WTC11 (cell line): ENCODE measurements at regions not wholly inside any gene's neighbourhood (a gene's known extent, or its start where the extent isn't known, plus 50 kb on each side); places are given as distances from the start of the nearest gene placed in this dataset.

Experiments
- ATAC-seq: fragments of 200-7000 bp; cut with Tn5 transposase; 2 replicates; pipeline ENCODE4 v1.10.0; 2021; ENCODE audit warnings: mild to moderate bottlenecking, moderate library complexity
- CTCF ChIA-PET: fragments of 300-600 bp; sonication (Branson Sonifier 250); formaldehyde crosslinking; loops from one replicate; lab custom pipeline; 2021; ENCODE audit warnings: antibody characterized with exemption; lab: Charles Lee
- POLR2A ChIA-PET: fragments of 350-600 bp; sonication (Branson Sonifier 250); formaldehyde crosslinking; loops from one replicate; lab custom pipeline; 2021; ENCODE audit warnings: antibody characterized with exemption; lab: Charles Lee
- DNase-seq: peaks from one replicate; pipeline ENCODE4 v3.0.0; 2021; ENCODE audit warnings: low spot score
- H3K27ac Mint-ChIP-seq: 2 replicates; pipeline ENCODE4 v1.8.0; 2021; ENCODE audit warnings: mixed read lengths
- H3K27me3 Mint-ChIP-seq: 2 replicates; pipeline ENCODE4 v1.8.0; 2021; ENCODE audit warnings: low read depth, mild to moderate bottlenecking, moderate library complexity, mixed read lengths
- H3K36me3 Mint-ChIP-seq: 2 replicates; pipeline ENCODE4 v1.8.0; 2021; ENCODE audit warnings: mixed read lengths
- H3K4me1 Mint-ChIP-seq: 2 replicates; pipeline ENCODE4 v1.8.0; 2022; ENCODE audit warnings: mixed read lengths
- H3K4me3 Mint-ChIP-seq: 2 replicates; pipeline ENCODE4 v1.8.0; 2021; ENCODE audit warnings: mild to moderate bottlenecking, moderate library complexity, mixed read lengths
- H3K9me3 Mint-ChIP-seq: 2 replicates; pipeline ENCODE4 v1.8.0; 2021; ENCODE audit warnings: mixed read lengths
- CREB1 ChIP-seq: sonication (generic); formaldehyde crosslinking; IDR thresholded peaks from 2 replicates; pipeline ENCODE4 v1.8.0; 2023; ENCODE audit warnings: mild to moderate bottlenecking, missing genetic modification reagents
- ELF4 ChIP-seq: sonication (generic); formaldehyde crosslinking; IDR thresholded peaks from 2 replicates; pipeline ENCODE4 v1.8.1; 2022; ENCODE audit warnings: low read depth, mild to moderate bottlenecking, moderate library complexity, missing genetic modification reagents
- EMX1 ChIP-seq: fragments of 250-450 bp; sonication (Bioruptor Pico); IDR thresholded peaks from 2 replicates; pipeline ENCODE4 v1.8.0; 2021; ENCODE audit warnings: mild to moderate bottlenecking
- GRHL2 ChIP-seq: fragments of 250-450 bp; sonication (Bioruptor Pico); IDR thresholded peaks from 2 replicates; pipeline ENCODE4 v1.8.0; 2022; ENCODE audit warnings: mild to moderate bottlenecking, moderate library complexity; ENCODE audit not compliant: insufficient replicate concordance, severe bottlenecking
- HMGA2 ChIP-seq: fragments of 250-450 bp; sonication (Bioruptor Pico); IDR thresholded peaks from 2 replicates; pipeline ENCODE4 v1.4.0; 2021; ENCODE audit warnings: mild to moderate bottlenecking, moderate library complexity
- IRF2 ChIP-seq: sonication (generic); formaldehyde crosslinking; IDR thresholded peaks from 2 replicates; pipeline ENCODE4 v1.8.0; 2022; ENCODE audit warnings: low read depth, missing genetic modification reagents, borderline replicate concordance
- JAZF1 ChIP-seq: fragments of 250-450 bp; sonication (Bioruptor Pico); IDR thresholded peaks from 2 replicates; pipeline ENCODE4 v1.9.0; 2021; ENCODE audit warnings: moderate library complexity, mild to moderate bottlenecking, inconsistent platforms
- JUN ChIP-seq: sonication (generic); formaldehyde crosslinking; IDR thresholded peaks from 2 replicates; pipeline ENCODE4 v1.8.0; 2023; ENCODE audit warnings: mild to moderate bottlenecking, missing genetic modification reagents
- MXD4 ChIP-seq: fragments of 250-450 bp; sonication (Bioruptor Pico); IDR thresholded peaks from 2 replicates; pipeline ENCODE4 v1.8.0; 2021; ENCODE audit warnings: mild to moderate bottlenecking, moderate library complexity, borderline replicate concordance
- NFATC4 ChIP-seq: fragments of 250-450 bp; sonication (Bioruptor Pico); IDR thresholded peaks from 2 replicates; pipeline ENCODE4 v1.9.0; 2021; ENCODE audit warnings: mild to moderate bottlenecking
- NR1H2 ChIP-seq: sonication (generic); formaldehyde crosslinking; IDR thresholded peaks from 2 replicates; pipeline ENCODE4 v1.9.0; 2021; ENCODE audit warnings: mild to moderate bottlenecking, moderate library complexity, missing genetic modification reagents
- NR2C2 ChIP-seq: sonication (generic); formaldehyde crosslinking; IDR thresholded peaks from 2 replicates; pipeline ENCODE4 v1.8.0; 2022; ENCODE audit warnings: mild to moderate bottlenecking, missing genetic modification reagents
- RELA ChIP-seq: sonication (generic); formaldehyde crosslinking; IDR thresholded peaks from 2 replicates; pipeline ENCODE4 v1.8.1; 2022; ENCODE audit warnings: missing genetic modification reagents, mild to moderate bottlenecking, borderline replicate concordance
- RORB ChIP-seq: fragments of 250-450 bp; sonication (Bioruptor Pico); IDR thresholded peaks from 2 replicates; pipeline ENCODE4 v1.9.0; 2021; ENCODE audit warnings: mild to moderate bottlenecking
- TCF7 ChIP-seq: sonication (generic); formaldehyde crosslinking; IDR thresholded peaks from 2 replicates; pipeline ENCODE4 v1.8.0; 2022; ENCODE audit warnings: mild to moderate bottlenecking, low read depth, missing genetic modification reagents, moderate library complexity
- TEAD1 ChIP-seq: sonication (generic); formaldehyde crosslinking; IDR thresholded peaks from 2 replicates; pipeline ENCODE4 v1.8.0; 2022; ENCODE audit warnings: mild to moderate bottlenecking, missing genetic modification reagents
- TEAD4 ChIP-seq: sonication (generic); formaldehyde crosslinking; IDR thresholded peaks from 2 replicates; pipeline ENCODE4 v1.8.0; 2022; ENCODE audit warnings: mild to moderate bottlenecking, missing genetic modification reagents
- ZNF317 ChIP-seq: sonication (generic); formaldehyde crosslinking; IDR thresholded peaks from 2 replicates; pipeline ENCODE4 v1.8.1; 2023; ENCODE audit warnings: low read depth, mild to moderate bottlenecking, moderate library complexity, missing genetic modification reagents, borderline replicate concordance
- ZNF671 ChIP-seq: fragments of 250-450 bp; sonication (Bioruptor Pico); IDR thresholded peaks from 2 replicates; pipeline ENCODE4 v1.8.0; 2021; ENCODE audit warnings: mild to moderate bottlenecking
- TF ChIP-seq, protein P1 (sequence below): fragments of 250-450 bp; sonication (Bioruptor Pico); IDR thresholded peaks from 2 replicates; pipeline ENCODE4 v2.1.2; 2022; ENCODE audit warnings: mild to moderate bottlenecking, moderate library complexity
- TF ChIP-seq, protein P2 (sequence below): sonication (generic); formaldehyde crosslinking; IDR thresholded peaks from 2 replicates; pipeline ENCODE4 v1.8.1; 2023; ENCODE audit warnings: mild to moderate bottlenecking, moderate library complexity, missing genetic modification reagents
- TF ChIP-seq, protein P3 (sequence below): sonication (generic); formaldehyde crosslinking; IDR thresholded peaks from 2 replicates; pipeline ENCODE4 v1.8.0; 2022; ENCODE audit warnings: mild to moderate bottlenecking, missing genetic modification reagents
- TF ChIP-seq, protein P4 (sequence below): sonication (generic); formaldehyde crosslinking; IDR thresholded peaks from 2 replicates; pipeline ENCODE4 v1.8.1; 2023; ENCODE audit warnings: mild to moderate bottlenecking, missing genetic modification reagents, borderline replicate concordance
- TF ChIP-seq, protein P5 (sequence below): sonication (generic); formaldehyde crosslinking; IDR thresholded peaks from 2 replicates; pipeline ENCODE4 v1.8.1; 2022; ENCODE audit warnings: mild to moderate bottlenecking, missing genetic modification reagents, moderate library complexity, borderline replicate concordance

DNA sequence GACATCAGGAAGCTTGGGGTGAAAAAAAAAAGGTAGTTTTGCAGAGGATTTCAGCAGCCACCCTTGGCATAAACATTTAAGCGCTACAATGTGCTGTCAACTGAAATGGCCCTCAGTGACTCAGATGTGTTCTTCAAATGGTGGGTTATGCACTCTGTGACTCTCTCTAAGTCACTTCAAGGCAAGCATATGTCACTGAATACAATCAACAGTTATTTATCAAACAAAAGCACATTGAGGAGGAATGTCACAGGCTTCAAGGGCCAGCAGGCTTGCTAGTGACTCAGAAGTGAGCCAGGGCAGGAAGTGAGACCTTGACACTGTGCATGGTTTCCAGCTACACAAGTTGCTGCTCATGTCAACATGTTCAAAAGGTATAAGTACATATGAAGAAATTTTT is 523.7 kb upstream of the HTR2A start (continued):
- TF ChIP-seq JAZF1 (no peak), ELF4 (CRISPR knock-in tag) (no peak), TEAD4 (CRISPR knock-in tag) (no peak), ZNF317 (CRISPR knock-in tag) (no peak)
- TF ChIP-seq, protein P1, sequence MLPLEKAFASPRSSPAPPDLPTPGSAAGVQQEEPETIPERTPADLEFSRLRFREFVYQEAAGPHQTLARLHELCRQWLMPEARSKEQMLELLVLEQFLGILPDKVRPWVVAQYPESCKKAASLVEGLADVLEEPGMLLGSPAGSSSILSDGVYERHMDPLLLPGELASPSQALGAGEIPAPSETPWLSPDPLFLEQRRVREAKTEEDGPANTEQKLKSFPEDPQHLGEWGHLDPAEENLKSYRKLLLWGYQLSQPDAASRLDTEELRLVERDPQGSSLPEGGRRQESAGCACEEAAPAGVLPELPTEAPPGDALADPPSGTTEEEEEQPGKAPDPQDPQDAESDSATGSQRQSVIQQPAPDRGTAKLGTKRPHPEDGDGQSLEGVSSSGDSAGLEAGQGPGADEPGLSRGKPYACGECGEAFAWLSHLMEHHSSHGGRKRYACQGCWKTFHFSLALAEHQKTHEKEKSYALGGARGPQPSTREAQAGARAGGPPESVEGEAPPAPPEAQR (CRISPR knock-in tag), result no peak

DNA sequence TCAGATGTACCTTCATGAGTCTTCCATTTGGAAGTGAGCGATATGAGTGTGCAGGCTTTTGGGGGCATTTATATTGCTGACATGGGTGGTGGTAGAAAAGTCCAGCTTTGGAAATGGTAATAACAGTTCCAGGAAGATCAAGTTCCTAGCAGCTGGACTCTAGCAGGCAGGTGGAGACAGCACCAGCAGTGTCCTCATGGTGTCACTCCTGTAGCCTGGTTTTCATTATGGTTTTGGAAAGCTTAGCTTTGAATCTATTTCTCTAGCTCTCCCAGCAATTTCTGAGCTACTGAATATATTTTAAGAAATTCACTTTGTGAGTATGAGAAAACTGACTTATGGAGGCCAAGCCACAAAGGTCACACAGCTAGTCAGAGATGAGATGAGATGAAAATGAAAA is 523.2 kb upstream of the HTR2A start:
- ATAC-seq, result no peak
- no peak for DNase-seq
- CTCF ChIA-PET, result no interaction called here
- H3K27ac Mint-ChIP-seq, result no peak overlapping the region
- H3K36me3 Mint-ChIP-seq, result no peaks in the 10 kb centered on the region
- POLR2A ChIA-PET, result no interaction called here
- TF ChIP-seq RORB (CRISPR knock-in tag), result no peak
- no peak for TF ChIP-seq RELA (CRISPR knock-in tag)
- TF ChIP-seq TCF7 (CRISPR knock-in tag), result no peak
- TF ChIP-seq ZNF317 (CRISPR knock-in tag), result no peak
- no peak for TF ChIP-seq TEAD1 (CRISPR knock-in tag)
- TF ChIP-seq MXD4 (CRISPR knock-in tag), result no peak
- TF ChIP-seq JUN (CRISPR knock-in tag), result no peak
- no peak for TF ChIP-seq HMGA2 (CRISPR knock-in tag)
- TF ChIP-seq IRF2 (CRISPR knock-in tag), result no peak
- TF ChIP-seq, protein P2, sequence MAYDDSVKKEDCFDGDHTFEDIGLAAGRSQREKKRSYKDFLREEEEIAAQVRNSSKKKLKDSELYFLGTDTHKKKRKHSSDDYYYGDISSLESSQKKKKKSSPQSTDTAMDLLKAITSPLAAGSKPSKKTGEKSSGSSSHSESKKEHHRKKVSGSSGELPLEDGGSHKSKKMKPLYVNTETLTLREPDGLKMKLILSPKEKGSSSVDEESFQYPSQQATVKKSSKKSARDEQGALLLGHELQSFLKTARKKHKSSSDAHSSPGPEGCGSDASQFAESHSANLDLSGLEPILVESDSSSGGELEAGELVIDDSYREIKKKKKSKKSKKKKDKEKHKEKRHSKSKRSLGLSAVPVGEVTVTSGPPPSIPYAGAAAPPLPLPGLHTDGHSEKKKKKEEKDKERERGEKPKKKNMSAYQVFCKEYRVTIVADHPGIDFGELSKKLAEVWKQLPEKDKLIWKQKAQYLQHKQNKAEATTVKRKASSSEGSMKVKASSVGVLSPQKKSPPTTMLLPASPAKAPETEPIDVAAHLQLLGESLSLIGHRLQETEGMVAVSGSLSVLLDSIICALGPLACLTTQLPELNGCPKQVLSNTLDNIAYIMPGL (CRISPR knock-in tag), result no peak
- no peak for TF ChIP-seq NR1H2 (CRISPR knock-in tag)
- TF ChIP-seq, protein P3, sequence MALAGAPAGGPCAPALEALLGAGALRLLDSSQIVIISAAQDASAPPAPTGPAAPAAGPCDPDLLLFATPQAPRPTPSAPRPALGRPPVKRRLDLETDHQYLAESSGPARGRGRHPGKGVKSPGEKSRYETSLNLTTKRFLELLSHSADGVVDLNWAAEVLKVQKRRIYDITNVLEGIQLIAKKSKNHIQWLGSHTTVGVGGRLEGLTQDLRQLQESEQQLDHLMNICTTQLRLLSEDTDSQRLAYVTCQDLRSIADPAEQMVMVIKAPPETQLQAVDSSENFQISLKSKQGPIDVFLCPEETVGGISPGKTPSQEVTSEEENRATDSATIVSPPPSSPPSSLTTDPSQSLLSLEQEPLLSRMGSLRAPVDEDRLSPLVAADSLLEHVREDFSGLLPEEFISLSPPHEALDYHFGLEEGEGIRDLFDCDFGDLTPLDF (CRISPR knock-in tag), result no peak
- TF ChIP-seq, protein P4, sequence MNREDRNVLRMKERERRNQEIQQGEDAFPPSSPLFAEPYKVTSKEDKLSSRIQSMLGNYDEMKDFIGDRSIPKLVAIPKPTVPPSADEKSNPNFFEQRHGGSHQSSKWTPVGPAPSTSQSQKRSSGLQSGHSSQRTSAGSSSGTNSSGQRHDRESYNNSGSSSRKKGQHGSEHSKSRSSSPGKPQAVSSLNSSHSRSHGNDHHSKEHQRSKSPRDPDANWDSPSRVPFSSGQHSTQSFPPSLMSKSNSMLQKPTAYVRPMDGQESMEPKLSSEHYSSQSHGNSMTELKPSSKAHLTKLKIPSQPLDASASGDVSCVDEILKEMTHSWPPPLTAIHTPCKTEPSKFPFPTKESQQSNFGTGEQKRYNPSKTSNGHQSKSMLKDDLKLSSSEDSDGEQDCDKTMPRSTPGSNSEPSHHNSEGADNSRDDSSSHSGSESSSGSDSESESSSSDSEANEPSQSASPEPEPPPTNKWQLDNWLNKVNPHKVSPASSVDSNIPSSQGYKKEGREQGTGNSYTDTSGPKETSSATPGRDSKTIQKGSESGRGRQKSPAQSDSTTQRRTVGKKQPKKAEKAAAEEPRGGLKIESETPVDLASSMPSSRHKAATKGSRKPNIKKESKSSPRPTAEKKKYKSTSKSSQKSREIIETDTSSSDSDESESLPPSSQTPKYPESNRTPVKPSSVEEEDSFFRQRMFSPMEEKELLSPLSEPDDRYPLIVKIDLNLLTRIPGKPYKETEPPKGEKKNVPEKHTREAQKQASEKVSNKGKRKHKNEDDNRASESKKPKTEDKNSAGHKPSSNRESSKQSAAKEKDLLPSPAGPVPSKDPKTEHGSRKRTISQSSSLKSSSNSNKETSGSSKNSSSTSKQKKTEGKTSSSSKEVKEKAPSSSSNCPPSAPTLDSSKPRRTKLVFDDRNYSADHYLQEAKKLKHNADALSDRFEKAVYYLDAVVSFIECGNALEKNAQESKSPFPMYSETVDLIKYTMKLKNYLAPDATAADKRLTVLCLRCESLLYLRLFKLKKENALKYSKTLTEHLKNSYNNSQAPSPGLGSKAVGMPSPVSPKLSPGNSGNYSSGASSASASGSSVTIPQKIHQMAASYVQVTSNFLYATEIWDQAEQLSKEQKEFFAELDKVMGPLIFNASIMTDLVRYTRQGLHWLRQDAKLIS (CRISPR knock-in tag), result no peak
- TF ChIP-seq NR2C2 (CRISPR knock-in tag), result no peak
- TF ChIP-seq CREB1, result no peak
- TF ChIP-seq NFATC4 (CRISPR knock-in tag), result no peak
- no peak for TF ChIP-seq ZNF671 (CRISPR knock-in tag)
- no peak for TF ChIP-seq EMX1 (CRISPR knock-in tag)
- no peak for TF ChIP-seq GRHL2 (CRISPR knock-in tag)
- TF ChIP-seq, protein P5, sequence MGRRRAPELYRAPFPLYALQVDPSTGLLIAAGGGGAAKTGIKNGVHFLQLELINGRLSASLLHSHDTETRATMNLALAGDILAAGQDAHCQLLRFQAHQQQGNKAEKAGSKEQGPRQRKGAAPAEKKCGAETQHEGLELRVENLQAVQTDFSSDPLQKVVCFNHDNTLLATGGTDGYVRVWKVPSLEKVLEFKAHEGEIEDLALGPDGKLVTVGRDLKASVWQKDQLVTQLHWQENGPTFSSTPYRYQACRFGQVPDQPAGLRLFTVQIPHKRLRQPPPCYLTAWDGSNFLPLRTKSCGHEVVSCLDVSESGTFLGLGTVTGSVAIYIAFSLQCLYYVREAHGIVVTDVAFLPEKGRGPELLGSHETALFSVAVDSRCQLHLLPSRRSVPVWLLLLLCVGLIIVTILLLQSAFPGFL (CRISPR knock-in tag), result no peak
- TF ChIP-seq, all 79 proteins: peak for 0
- no peak overlapping the region for H3K4me3 Mint-ChIP-seq
- H3K27me3 Mint-ChIP-seq, result no peaks in the 10 kb centered on the region
- H3K4me1 Mint-ChIP-seq, result no peaks in the 10 kb centered on the region
- H3K9me3 Mint-ChIP-seq, result no peaks in the 10 kb centered on the region
